ENCODE measurements at regions not wholly inside any gene's neighbourhood (a gene's known extent, or its start where the extent isn't known, plus 50 kb on each side); places are given as distances from the start of the nearest gene placed in this dataset.
"Not testable (repeated sequence)": the region's sequence is repeated elsewhere in the genome, so short reads cannot be mapped to it uniquely, and the experiment has no call there.

DNA sequence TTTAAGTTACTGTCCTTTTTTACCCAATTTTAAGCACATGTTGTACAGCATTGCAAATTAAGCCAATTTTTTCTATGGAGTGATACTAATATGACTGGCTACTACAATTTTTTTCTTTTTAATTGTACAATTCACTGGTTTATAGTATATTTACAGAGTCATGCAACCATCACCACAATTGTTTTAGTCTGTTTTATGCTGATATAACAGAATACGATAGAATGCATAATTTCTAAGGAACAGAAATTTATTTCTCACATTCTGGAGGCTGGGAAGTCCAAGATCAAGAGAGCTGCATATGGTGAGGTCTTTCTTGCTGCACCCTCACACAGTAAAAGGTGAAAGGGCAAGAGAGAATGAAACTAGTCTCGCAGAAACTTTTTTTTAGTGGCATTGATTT lies 125.3 kb downstream of the GLUD2 start:
- DNase-seq (ENCODE audit: low spot score), result no peak

DNA sequence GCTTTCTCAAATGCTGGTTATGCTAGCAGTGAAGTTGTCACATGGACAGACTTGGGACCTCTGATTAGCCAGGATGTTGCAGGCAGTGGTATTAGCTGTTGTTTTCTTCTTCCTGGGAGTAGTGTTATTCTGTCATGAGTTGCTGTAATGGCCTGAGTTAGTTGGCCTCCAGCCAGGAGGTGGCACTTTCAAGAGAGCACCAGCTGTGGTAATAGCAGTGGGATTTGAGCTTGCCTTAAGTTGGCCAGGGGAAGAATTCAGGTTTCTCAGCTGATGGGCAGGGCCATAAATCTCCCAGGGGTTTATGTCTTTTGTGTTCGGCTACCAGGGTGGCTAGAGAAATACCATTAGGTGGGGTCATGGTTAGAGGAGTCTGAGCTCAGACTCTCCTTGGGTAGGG lies 132.6 kb downstream of the GLUD2 start:
- no peak for DNase-seq (ENCODE audit: low spot score)

- DNase-seq (ENCODE audit: low spot score), result no peak
Observed at GRCh38 chrX:121191779-121192178, 144.4 kb downstream of the GLUD2 start.

DNA sequence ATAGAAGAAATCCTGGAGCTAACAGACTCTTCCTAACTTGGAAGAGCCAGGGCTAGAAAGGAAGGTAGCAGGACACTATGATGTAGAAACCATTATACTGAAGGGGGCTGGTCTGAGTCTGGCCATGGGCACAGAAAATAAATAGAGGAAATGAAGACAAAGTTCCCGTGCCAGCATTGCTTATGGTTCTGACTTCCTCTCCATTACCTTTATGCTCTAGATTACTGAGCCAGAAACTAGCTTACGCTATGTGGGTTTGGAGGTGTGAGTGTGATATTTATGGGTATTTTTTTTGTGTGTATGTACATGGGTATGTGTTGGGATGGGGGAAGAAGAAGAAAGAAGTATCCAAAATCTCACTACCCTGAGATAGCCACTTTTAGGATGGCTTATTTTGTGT lies 148.3 kb downstream of the GLUD2 start:
- DNase-seq (ENCODE audit: low spot score), result no peak

GRCh38 chrX:121196872-121197444 lies 149.5 kb downstream of the GLUD2 start:
- DNase-seq (ENCODE audit: low spot score), result not testable (repeated sequence)

DNA sequence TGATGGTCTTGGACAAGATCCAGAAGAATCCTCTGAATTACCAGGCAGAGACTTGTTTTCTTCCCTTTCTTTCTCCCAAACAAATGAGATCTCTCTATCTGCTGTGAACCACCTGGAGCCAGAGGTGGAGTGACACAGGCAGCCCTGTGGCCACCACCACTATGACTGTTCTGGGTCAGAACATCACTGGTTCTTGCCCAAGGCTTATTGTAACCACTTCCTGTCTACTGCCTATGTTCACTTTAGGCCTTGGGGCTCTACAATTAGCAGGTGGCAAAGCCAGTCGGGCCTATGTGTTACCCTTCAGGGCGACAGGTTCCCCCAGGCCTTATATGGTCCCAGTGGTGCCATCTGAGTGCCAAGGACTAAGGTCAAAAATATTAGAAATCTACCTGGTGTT lies 161.2 kb downstream of the GLUD2 start:
- no peak for DNase-seq (ENCODE audit: low spot score)

DNA sequence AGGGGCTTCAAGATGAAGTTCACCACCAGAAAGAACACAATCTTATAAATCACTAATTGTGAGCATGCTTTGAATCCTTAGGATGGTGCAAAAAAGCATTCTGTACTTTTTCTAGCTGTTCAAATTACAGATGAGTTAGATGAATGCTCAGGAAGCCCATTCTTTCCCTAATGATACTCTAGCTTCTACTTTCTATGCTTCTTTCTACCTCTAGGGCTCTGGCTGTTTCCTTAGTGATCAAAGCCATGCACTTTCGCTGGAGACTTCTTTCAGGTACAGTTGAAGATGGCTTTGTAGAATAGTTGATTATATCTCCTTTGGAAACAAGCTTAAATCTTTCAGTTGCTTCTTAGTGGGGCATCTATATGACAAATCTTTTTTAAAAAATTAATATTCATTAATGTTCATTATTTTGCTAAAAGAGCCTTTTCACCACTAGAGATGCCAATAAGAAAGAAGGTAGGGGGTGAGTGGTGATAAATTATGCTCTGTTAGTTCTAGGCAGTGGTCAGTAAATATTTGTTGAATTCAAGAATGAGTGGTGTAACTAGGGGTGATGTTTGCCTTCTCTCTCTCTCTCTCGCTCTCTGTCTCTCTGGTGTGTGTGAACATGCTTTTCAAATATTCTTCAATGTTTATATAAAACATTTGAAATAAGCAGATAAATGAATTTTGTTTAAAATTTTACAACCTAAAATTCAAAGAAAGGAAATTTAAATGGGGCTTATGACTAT lies 169.4 kb downstream of the GLUD2 start:
- no peak for DNase-seq (ENCODE audit: low spot score)

DNA sequence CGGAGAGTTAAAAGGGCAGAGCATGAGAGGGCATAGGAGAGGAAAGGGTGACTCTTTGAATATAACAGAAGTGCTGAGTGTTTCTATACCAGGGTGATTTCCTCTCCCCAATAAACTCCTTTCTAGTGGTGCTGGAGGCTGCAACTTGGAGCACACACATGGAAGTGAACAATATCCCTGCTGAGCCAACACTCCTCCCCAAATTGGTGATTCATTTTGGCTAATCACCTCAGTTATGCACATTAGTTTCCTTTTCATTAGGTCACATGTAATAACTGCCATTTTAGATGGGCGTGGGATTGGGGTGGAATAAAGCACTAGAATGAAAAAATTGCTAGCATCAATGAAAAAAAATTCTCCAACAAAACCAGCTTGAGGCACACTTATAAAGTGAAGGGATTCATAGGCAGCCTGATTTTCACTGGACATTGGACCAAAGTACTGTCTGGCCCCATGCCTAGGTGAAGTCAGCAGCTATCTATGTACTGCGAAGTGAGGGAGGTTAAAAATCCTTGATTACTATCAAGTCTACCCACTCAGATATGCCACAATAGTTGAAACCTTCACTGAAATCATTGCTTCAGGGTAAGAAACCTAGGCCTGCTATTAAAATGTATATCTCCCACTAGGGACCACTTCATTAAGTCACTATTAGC lies 174.0 kb downstream of the GLUD2 start:
- DNase-seq (ENCODE audit: low spot score), result no peak

DNA sequence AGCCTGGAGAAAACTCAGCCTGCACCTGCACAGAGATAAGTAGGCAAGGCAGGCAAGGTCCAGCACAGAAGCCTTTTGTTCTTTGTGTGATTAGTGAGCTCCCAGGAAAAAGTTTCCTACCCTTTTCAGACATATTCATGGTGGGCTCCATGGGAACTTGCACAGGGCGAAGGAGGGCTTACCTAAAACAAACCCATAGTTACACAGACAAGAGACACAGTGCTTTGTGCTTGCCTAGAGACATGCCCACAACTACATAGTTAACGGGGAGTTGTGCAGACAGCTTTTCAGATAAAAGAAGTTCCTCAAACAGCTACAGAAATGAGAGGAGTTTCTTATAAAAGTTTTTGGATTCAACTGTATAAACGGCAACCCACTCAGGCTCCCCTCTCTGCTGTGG lies 180.5 kb downstream of the GLUD2 start:
- DNase-seq (ENCODE audit: low spot score), result no peak

- no peak for DNase-seq (ENCODE audit: low spot score)
Observed at GRCh38 chrX:121231566-121232358, 184.4 kb downstream of the GLUD2 start.

- no peak for DNase-seq (ENCODE audit: low spot score)
Observed at GRCh38 chrX:121236040-121236439, 188.6 kb downstream of the GLUD2 start.

GRCh38 chrX:121238093-121238492 lies 190.7 kb downstream of the GLUD2 start:
- DNase-seq (ENCODE audit: low spot score), result no peak

- no peak for DNase-seq (ENCODE audit: low spot score)
Observed at GRCh38 chrX:121244511-121244910, 197.1 kb downstream of the GLUD2 start.

- no peak for DNase-seq (ENCODE audit: low spot score)
Observed at GRCh38 chrX:121245763-121246162, 198.4 kb downstream of the GLUD2 start.

DNA sequence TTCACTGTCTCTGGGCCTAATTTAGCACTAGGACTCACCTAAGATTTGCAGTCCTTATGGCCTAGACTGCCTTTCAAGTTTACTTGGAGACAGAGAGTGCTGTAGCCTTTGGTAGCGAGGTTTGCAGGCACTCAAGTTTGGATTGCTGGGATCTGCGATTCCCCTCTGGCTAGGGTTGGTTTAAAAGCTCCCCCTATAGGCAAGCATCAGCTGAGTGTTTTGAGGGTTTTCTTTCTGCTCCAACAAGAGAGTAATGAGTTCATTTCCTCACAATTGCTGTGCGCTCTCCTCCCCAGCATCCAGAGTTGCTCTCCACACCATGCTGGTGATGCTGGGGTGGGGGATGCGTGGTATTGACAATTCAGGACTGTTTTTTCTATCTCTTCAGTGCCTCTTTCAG lies 206.9 kb downstream of the GLUD2 start:
- DNase-seq (ENCODE audit: low spot score), result no peak

DNA sequence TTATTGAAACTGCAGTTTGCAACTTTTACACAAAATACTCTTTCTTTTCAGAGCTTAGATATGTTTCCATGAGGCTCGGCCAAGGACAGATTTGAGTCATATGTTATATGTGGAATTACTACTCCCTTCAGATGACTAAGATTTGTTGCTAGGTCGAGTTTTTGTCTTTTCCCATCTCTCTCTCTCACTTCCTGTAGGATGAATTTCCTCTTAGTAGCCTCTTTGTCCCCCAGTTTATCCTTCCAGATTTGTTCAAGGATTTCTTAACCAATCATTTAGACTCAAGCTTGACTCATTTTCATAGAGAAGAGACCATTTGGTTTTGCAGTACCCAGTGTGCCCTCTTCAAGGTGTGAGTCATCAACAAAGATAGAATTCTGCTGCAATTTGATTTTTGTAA lies 209.2 kb downstream of the GLUD2 start:
- no peak for DNase-seq (ENCODE audit: low spot score)

GRCh38 chrX:121258545-121258944 lies 211.1 kb downstream of the GLUD2 start:
- DNase-seq (ENCODE audit: low spot score), result no peak

- DNase-seq (ENCODE audit: low spot score), result no peak
Observed at GRCh38 chrX:121259170-121259569, 211.8 kb downstream of the GLUD2 start.

DNA sequence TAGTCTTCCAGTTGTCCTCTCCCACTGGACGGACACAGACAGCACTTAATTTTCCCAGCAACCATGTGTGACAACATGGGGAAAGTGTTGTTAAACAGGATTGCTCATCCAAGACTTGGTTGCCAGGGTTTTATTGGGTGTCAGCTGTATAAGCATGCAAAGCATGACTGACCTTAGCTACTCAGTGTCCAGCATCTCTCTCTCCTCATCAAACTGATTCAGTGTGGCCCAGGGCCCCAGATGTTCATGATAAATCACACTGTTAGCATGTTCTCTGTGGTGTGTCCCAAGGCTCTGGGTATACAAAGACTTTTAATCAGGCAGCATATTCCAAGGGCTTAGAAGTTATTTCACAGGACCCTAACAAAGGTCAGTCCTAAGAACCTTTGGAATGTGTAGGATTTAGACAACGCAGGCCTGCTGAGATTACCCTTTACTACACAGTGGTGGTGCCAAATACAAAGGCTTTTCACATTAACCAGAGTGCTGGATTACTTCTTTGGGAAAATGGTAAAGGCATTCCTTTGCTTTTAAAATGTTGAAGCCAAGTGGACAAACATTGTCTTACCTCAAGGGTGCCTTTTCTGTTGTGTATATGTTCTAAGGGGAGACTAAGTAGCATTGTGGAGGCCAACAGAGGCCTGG lies 213.3 kb downstream of the GLUD2 start:
- DNase-seq (ENCODE audit: low spot score), result peak; percentile 7

GRCh38 chrX:121283921-121284320 lies 236.5 kb downstream of the GLUD2 start:
- DNase-seq (ENCODE audit: low spot score), result no peak

- DNase-seq (ENCODE audit: low spot score), result no peak
Observed at GRCh38 chrX:121298499-121298898, 251.1 kb downstream of the GLUD2 start.

DNA sequence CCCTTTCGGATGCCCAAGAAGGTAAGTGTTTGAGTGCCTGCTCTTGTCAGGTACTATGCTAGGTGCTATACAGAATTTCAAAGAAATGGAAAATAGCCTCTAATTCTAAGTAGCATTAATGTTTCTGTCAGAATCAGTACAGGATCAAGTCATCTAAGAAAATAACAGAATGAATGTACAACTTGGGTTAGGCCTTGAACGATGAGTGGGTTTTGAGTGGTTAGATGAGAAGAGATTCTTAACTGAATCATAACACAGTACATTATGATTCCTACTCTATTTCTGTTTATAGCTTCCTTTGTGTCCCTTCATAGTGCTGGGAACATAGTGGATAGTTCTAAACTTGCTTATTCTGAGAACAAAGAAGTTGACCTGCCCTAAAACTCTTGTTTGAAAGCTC lies 253.9 kb downstream of the GLUD2 start:
- DNase-seq (ENCODE audit: low spot score), result no peak

Measured in kidney tubule cell (primary cell).